Stomach (tissue), 4 donors: ENCODE measurements at regions not wholly inside any gene's neighbourhood (a gene's known extent, or its start where the extent isn't known, plus 50 kb on each side); places are given as distances from the start of the nearest gene placed in this dataset.

ENCODE experiments used
- CTCF ChIP-seq, 7 experiments: fragments of 450-650 bp in 4 of 7; fragments of 200-600 bp in 3 of 7; sonication (generic) in 3 of 7; IDR thresholded peaks; one replicate each; pipeline ENCODE4 v1.5.1; 2016 to 2019; ENCODE audit warnings: antibody characterized with exemption in 7 of 7, control low read depth in 2 of 7, mild to moderate bottlenecking in 1 of 7
- POLR2AphosphoS5 ChIP-seq, 3 donors: sonication (generic); formaldehyde crosslinking; IDR thresholded peaks; one replicate each; pipeline ENCODE4 v1.6.1; 2016; ENCODE audit warnings: antibody characterized with exemption in 3 of 3

- no peak for TF ChIP-seq POLR2AphosphoS5 (IDR thresholded peaks at IDR 0.05)
- no peak for TF ChIP-seq CTCF (IDR thresholded peaks at IDR 0.05)
These were observed 736.9 kb downstream of the EFNB2 start for GRCh38 chr13:105798541-105798940.
